ENCODE measurements at regions not wholly inside any gene's neighbourhood (a gene's known extent, or its start where the extent isn't known, plus 50 kb on each side); places are given as distances from the start of the nearest gene placed in this dataset.

DNA sequence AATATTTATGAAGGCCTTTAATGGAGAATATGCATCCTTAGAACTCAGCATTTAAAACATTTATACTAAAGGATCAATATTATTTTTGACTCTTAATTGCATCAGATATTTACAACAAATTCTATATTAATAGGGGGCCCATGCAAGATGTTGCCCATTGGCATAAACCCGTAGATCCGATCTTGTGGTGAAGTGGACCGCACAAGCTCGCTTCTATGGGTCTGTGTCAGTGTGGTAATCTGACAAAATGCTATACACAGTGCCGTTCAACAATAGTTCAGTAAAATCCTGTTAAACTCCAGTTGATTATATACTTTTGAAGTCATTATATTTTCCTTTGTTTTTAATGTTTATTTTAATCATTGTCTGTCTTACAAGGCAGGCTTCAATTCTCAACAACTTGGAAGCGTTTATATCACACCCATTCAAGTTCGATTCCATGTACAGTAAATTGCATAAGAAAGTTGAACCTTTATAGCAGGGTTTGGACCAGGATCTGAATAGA lies 809.2 kb downstream of the USP25 start:
- WGBS, 2 donors: 90 to 91% methylated on average over 7 of the region's 7 CpGs

DNA sequence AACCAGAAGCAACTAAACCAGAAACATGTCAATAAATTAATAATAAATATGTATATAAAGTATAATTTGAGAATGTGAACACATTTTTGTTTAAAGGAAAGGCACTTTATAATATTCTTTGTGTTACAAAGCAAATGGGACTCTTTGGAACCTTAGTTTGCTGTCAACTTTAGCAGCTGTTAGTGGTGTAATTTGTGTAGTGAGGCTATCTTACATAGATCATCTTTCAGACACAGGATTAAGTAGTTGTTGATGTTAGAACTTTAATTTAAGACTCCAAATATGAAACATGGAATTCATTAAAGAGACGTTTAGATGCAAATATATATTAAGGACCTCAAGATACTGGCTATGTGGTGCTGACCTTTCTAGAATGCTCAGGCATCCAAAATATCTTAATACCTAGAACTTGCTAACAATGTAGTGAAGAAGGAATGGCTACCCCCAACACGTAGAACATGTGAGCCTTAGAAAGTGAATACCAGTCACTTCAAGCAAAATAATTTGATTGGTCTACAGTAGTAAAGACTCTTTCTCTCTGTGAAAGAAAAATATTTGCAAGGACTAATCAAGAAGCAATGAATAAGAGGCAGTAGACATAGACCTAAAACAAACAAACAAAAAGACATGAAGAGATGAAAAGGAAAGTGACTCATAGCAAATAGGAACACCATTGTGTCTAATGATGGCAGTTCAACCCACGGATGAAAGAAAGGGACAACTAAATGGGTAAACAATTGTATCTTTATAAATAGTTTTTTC lies 811.4 kb downstream of the USP25 start:
- TF ChIP-seq, protein P1, sequence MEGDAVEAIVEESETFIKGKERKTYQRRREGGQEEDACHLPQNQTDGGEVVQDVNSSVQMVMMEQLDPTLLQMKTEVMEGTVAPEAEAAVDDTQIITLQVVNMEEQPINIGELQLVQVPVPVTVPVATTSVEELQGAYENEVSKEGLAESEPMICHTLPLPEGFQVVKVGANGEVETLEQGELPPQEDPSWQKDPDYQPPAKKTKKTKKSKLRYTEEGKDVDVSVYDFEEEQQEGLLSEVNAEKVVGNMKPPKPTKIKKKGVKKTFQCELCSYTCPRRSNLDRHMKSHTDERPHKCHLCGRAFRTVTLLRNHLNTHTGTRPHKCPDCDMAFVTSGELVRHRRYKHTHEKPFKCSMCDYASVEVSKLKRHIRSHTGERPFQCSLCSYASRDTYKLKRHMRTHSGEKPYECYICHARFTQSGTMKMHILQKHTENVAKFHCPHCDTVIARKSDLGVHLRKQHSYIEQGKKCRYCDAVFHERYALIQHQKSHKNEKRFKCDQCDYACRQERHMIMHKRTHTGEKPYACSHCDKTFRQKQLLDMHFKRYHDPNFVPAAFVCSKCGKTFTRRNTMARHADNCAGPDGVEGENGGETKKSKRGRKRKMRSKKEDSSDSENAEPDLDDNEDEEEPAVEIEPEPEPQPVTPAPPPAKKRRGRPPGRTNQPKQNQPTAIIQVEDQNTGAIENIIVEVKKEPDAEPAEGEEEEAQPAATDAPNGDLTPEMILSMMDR (IDR thresholded peaks at IDR 0.05; ENCODE audit: control extremely low read depth, extremely low read depth): no peak
- no peak overlapping the region for H3K4me3 ChIP-seq
- DNase-seq: no peak
- H3K36me3 ChIP-seq (ENCODE audit: control insufficient read depth in 4 of 4, insufficient read depth in 4 of 4, low read length in 4 of 4): peaks cover 0 to 8% (median under 1%) of the 10 kb centered on the region in 4 donors
- H3K27me3 ChIP-seq (ENCODE audit: control insufficient read depth in 3 of 3, insufficient read depth in 3 of 3, low read length in 2 of 3): no peaks in the 10 kb centered on the region
- WGBS, 2 donors: 67 to 81% methylated on average over 3 of the region's 3 CpGs
- no peak overlapping the region for H3K27ac ChIP-seq (ENCODE audit: low read depth in 1 of 2, low read length in 1 of 2)
- no peak for ATAC-seq (ENCODE audit: insufficient read depth, low FRiP score)
- no peaks in the 10 kb centered on the region for H3K9me3 ChIP-seq (ENCODE audit: control insufficient read depth in 4 of 4, insufficient read depth in 3 of 4, low read length in 3 of 4)
- no peak overlapping the region for H3K9ac ChIP-seq (ENCODE audit: insufficient read depth in 1 of 2, low read length in 2 of 2)
- H3K4me1 ChIP-seq (ENCODE audit: control insufficient read depth in 5 of 5, insufficient read depth in 5 of 5, low read length in 5 of 5): no peaks in the 10 kb centered on the region

More for the DNA sequence above, 809.2 kb downstream of the USP25 start:
- H3K27me3 ChIP-seq (ENCODE audit: control insufficient read depth in 3 of 3, insufficient read depth in 3 of 3, low read length in 2 of 3): no peaks in the 10 kb centered on the region
- DNase-seq: no peak
- TF ChIP-seq, protein P1 (IDR thresholded peaks at IDR 0.05; ENCODE audit: control extremely low read depth, extremely low read depth): no peak
- H3K9me3 ChIP-seq (ENCODE audit: control insufficient read depth in 4 of 4, insufficient read depth in 3 of 4, low read length in 3 of 4): no peaks in the 10 kb centered on the region
- peaks cover 0 to 8% (median under 1%) of the 10 kb centered on the region in 4 donors for H3K36me3 ChIP-seq (ENCODE audit: control insufficient read depth in 4 of 4, insufficient read depth in 4 of 4, low read length in 4 of 4)
- no peak overlapping the region for H3K27ac ChIP-seq (ENCODE audit: low read depth in 1 of 2, low read length in 1 of 2)
- ATAC-seq (ENCODE audit: insufficient read depth, low FRiP score): no peak
- peaks cover 0 to 7% (median 0%) of the 10 kb centered on the region in 5 donors for H3K4me1 ChIP-seq (ENCODE audit: control insufficient read depth in 5 of 5, insufficient read depth in 5 of 5, low read length in 5 of 5)
- H3K9ac ChIP-seq (ENCODE audit: insufficient read depth in 1 of 2, low read length in 2 of 2): no peak overlapping the region
- no peak overlapping the region for H3K4me3 ChIP-seq

DNA sequence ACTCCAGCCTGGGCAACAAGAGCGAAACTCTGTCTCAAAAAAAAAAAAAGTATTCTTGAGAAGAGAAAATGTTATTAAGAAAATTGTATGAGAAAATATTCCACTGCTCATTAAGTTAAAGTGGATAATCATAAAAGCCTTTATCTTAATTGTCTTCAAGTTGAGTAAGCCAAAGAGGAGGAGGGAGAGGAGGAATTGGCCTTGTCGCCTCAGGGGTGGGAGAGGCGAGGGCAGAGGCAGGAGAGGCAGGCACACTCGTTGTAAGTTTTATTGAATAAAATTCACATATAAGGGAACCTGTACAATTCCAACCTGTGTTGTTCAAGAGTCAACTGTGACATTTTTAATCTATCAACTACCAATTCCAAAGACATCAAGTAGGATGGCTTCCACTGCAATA lies 820.3 kb downstream of the USP25 start:
- DNase-seq: no peak
- no peaks in the 10 kb centered on the region for H3K27me3 ChIP-seq (ENCODE audit: control insufficient read depth in 3 of 3, insufficient read depth in 3 of 3, low read length in 2 of 3)
- H3K27ac ChIP-seq (ENCODE audit: low read depth in 1 of 2, low read length in 1 of 2): no peak overlapping the region
- no peak for ATAC-seq (ENCODE audit: insufficient read depth, low FRiP score)
- H3K4me3 ChIP-seq: no peak overlapping the region
- H3K4me1 ChIP-seq (ENCODE audit: control insufficient read depth in 5 of 5, insufficient read depth in 5 of 5, low read length in 5 of 5): peaks cover 0 to 7% (median 0%) of the 10 kb centered on the region in 5 donors
- 74 to 83% methylated on average over 4 of the region's 4 CpGs for WGBS, 2 donors
- H3K36me3 ChIP-seq (ENCODE audit: control insufficient read depth in 4 of 4, insufficient read depth in 4 of 4, low read length in 4 of 4): no peaks in the 10 kb centered on the region
- no peak overlapping the region for H3K9ac ChIP-seq (ENCODE audit: insufficient read depth in 1 of 2, low read length in 2 of 2)
- TF ChIP-seq, protein P1 (IDR thresholded peaks at IDR 0.05; ENCODE audit: control extremely low read depth, extremely low read depth): no peak
- H3K9me3 ChIP-seq (ENCODE audit: control insufficient read depth in 4 of 4, insufficient read depth in 3 of 4, low read length in 3 of 4): no peaks in the 10 kb centered on the region

Measured in lung (tissue), 11 donors.